IMR-90 (cell line): ENCODE measurements at regions not wholly inside any gene's neighbourhood (a gene's known extent, or its start where the extent isn't known, plus 50 kb on each side); places are given as distances from the start of the nearest gene placed in this dataset.

Experiments
- ATAC-seq: fragments of 200-7000 bp; cut with Tn5 transposase; 2 replicates; pipeline ENCODE4 v1.9.1; 2020; ENCODE audit warnings: low read depth, mild to moderate bottlenecking, moderate library complexity
- BruUV-seq: library from RNA; stranded (reverse); fragments of 400-500 nt; replicated peaks from 2 replicates; lab custom pipeline; 2021; lab: Mats Ljungman, UMichigan
- CTCF ChIA-PET: fragments of 300-600 bp; formaldehyde crosslinking; extraction: SDS; loops from one replicate; lab custom pipeline; 2021; ENCODE audit warnings: antibody characterized with exemption; lab: Yijun Ruan, JAX
- POLR2A ChIA-PET: fragments of 300-600 bp; sonication (Branson Sonifier 250); formaldehyde crosslinking; loops from one replicate; lab custom pipeline; 2022; ENCODE audit warnings: antibody characterized with exemption; ENCODE audit not compliant: unreplicated experiment; lab: Charles Lee
- DNase-seq: peaks from one replicate; pipeline ENCODE4 v3.0.0; 2013
- H2AFZ ChIP-seq: replicated peaks from 2 replicates; pipeline ENCODE3; 2013; ENCODE audit warnings: low read length, mild to moderate bottlenecking; ENCODE audit not compliant: poor library complexity
- H2AK5ac ChIP-seq: 2 replicates; pipeline ENCODE4 v1.6.1; 2013; ENCODE audit warnings: low read depth, low read length, inconsistent platforms
- H2AK9ac ChIP-seq: replicated peaks from 2 replicates; pipeline ENCODE3; 2013; ENCODE audit warnings: mild to moderate bottlenecking, low read depth, low read length, moderate library complexity; ENCODE audit not compliant: poor library complexity
- H2BK120ac ChIP-seq: 2 replicates; pipeline ENCODE4 v1.6.1; 2013; ENCODE audit warnings: low read depth, low read length, inconsistent platforms
- H2BK15ac ChIP-seq: 3 replicates; pipeline ENCODE4 v1.6.1; 2013; ENCODE audit warnings: low read depth, low read length, inconsistent platforms
- H2BK20ac ChIP-seq: 2 replicates; pipeline ENCODE4 v1.6.1; 2013; ENCODE audit warnings: low read depth, mild to moderate bottlenecking, inconsistent platforms, low read length, moderate library complexity
- H2BK5ac ChIP-seq: 2 replicates; pipeline ENCODE4 v1.6.1; 2013; ENCODE audit warnings: mild to moderate bottlenecking, low read depth, low read length, inconsistent platforms; ENCODE audit not compliant: poor library complexity, severe bottlenecking
- H3K14ac ChIP-seq: replicated peaks from 2 replicates; pipeline ENCODE4 v1.6.1; 2013; ENCODE audit warnings: low read depth, low read length, inconsistent platforms
- H3K18ac ChIP-seq: 2 replicates; pipeline ENCODE4 v1.6.1; 2013; ENCODE audit warnings: low read depth, low read length, control low read depth
- H3K23ac ChIP-seq: 2 replicates; pipeline ENCODE4 v1.6.1; 2013; ENCODE audit warnings: low read depth, low read length, inconsistent platforms
- H3K27ac ChIP-seq: 2 replicates; pipeline ENCODE4 v1.5.1; 2013; ENCODE audit warnings: mild to moderate bottlenecking, control low read depth, low read length; ENCODE audit not compliant: insufficient read depth
- H3K27me3 ChIP-seq: 2 replicates; pipeline ENCODE4 v1.6.1; 2013; ENCODE audit warnings: low read length; ENCODE audit not compliant: control insufficient read depth, insufficient read depth
- H3K36me3 ChIP-seq: 2 replicates; pipeline ENCODE4 v1.6.1; 2013; ENCODE audit warnings: low read length, mixed read lengths; ENCODE audit not compliant: control insufficient read depth, insufficient read depth
- H3K4ac ChIP-seq: 2 replicates; pipeline ENCODE4 v1.6.1; 2013; ENCODE audit warnings: low read depth, low read length, inconsistent platforms
- H3K4me1 ChIP-seq: 2 replicates; pipeline ENCODE4 v1.6.1; 2013; ENCODE audit warnings: low read length, mixed read lengths; ENCODE audit not compliant: control insufficient read depth, insufficient read depth
- H3K4me2 ChIP-seq: 2 replicates; pipeline ENCODE4 v1.6.1; 2013; ENCODE audit warnings: low read depth, mild to moderate bottlenecking, control low read depth, low read length, moderate library complexity
- H3K4me3 ChIP-seq: 2 replicates; pipeline ENCODE4 v1.5.1; 2013; ENCODE audit warnings: low read depth, mild to moderate bottlenecking, control low read depth, low read length, moderate library complexity; ENCODE audit not compliant: insufficient read depth
- H3K56ac ChIP-seq: 2 replicates; pipeline ENCODE4 v1.6.1; 2013; ENCODE audit warnings: low read length, inconsistent platforms; ENCODE audit not compliant: insufficient read depth; ENCODE audit errors: extremely low read depth
- H3K79me1 ChIP-seq, 2 experiments: 2 replicates each; pipeline ENCODE4 v1.6.1; 2013; ENCODE audit warnings: low read length in 2 of 2, inconsistent platforms in 1 of 2, low read depth in 1 of 2
- H3K9ac ChIP-seq: 2 replicates; pipeline ENCODE4 v1.6.1; 2013; ENCODE audit warnings: low read depth, low read length, control low read depth
- H3K9me1 ChIP-seq: 2 replicates; pipeline ENCODE4 v1.6.1; 2013; ENCODE audit warnings: low read length, inconsistent platforms; ENCODE audit not compliant: insufficient read depth
- H3K9me3 ChIP-seq: 2 replicates; pipeline ENCODE4 v1.6.1; 2013; ENCODE audit warnings: low read length; ENCODE audit not compliant: control insufficient read depth, insufficient read depth
- H4K20me1 ChIP-seq: 2 replicates; pipeline ENCODE4 v1.6.1; 2013; ENCODE audit warnings: low read length, inconsistent platforms; ENCODE audit not compliant: insufficient read depth
- H4K5ac ChIP-seq: 2 replicates; pipeline ENCODE4 v1.6.1; 2013; ENCODE audit warnings: mild to moderate bottlenecking, low read depth, low read length, control low read depth
- H4K8ac ChIP-seq, 2 experiments: 2 replicates each; pipeline ENCODE4 v1.6.1; 2013; ENCODE audit warnings: low read depth in 2 of 2, low read length in 2 of 2, control low read depth in 1 of 2, inconsistent platforms in 1 of 2
- H4K91ac ChIP-seq: 2 replicates; pipeline ENCODE4 v1.6.1; 2013; ENCODE audit warnings: low read depth, low read length, inconsistent platforms; ENCODE audit not compliant: insufficient read depth
- MAFK ChIP-seq: IDR thresholded peaks from 2 replicates; pipeline ENCODE4 v1.6.1; 2012; ENCODE audit warnings: low read depth, low read length, improper control_type of control experiment
- RAD21 ChIP-seq: IDR thresholded peaks from 2 replicates; pipeline ENCODE4 v1.6.1; 2012; ENCODE audit warnings: low read length, improper control_type of control experiment
- RFX5 ChIP-seq: IDR thresholded peaks from 2 replicates; pipeline ENCODE4 v1.8.0; 2012; ENCODE audit warnings: low read depth, mild to moderate bottlenecking, low read length, moderate library complexity
- WGBS, 2 experiments: methylation state at CpG; one replicate each; pipeline versions ENCODE4 v1.1.5 to v1.1.7; 2013; ENCODE audit warnings: missing lambda C conversion rate in 2 of 2; ENCODE audit not compliant: insufficient read length in 1 of 2; ENCODE audit errors: extremely low coverage in 2 of 2; 5-methylcytosine and 5-hydroxymethylcytosine counted together
- dilution Hi-C: fragments of 300-500 bp; cut with HindIII; formaldehyde crosslinking; loops from one replicate; pipeline ENCODE4 v1.14.3; 2018; ENCODE audit warnings: low sequenced_read_pairs; ENCODE audit not compliant: unreplicated experiment
- in situ Hi-C: fragments of 300-500 bp; cut with MboI; formaldehyde crosslinking; loops from 3 replicates; pipeline ENCODE4 v1.14.3; 2019; ENCODE audit warnings: low sequenced_read_pairs, inconsistent platforms, mixed read lengths
- intact Hi-C: fragments of 100-400 bp; cut with micrococcal nuclease; formaldehyde crosslinking; loops from 2 replicates; pipeline ENCODE4 v1.10.0; 2022

GRCh38 chr9:103427696-103428095, 432.6 kb downstream of the CYLC2 start:
- no peak overlapping the region for H3K56ac ChIP-seq
- no peak overlapping the region for H2BK5ac ChIP-seq
- no peak overlapping the region for H3K27ac ChIP-seq
- no CpG with 5 or more reads among the region's 4 CpGs for WGBS, 2 experiments
- H3K4me2 ChIP-seq, result no peak overlapping the region
- H2BK20ac ChIP-seq, result no peak overlapping the region
- H3K4me3 ChIP-seq, result no peak overlapping the region
- no peak overlapping the region for H4K8ac ChIP-seq
- H3K27me3 ChIP-seq, result no peaks in the 10 kb centered on the region
- H3K9me1 ChIP-seq, result no peaks in the 10 kb centered on the region
- H4K20me1 ChIP-seq, result no peaks in the 10 kb centered on the region
- H2AFZ ChIP-seq, result no peak overlapping the region
- in situ Hi-C loops (no loop called here), dilution Hi-C loops (no loop called here), intact Hi-C loops (no loop called here)
- POLR2A ChIA-PET, result no interaction called here
- peaks cover 3% of the 10 kb centered on the region; the same call in 1 of the 2 replicates for H3K9me3 ChIP-seq
- H3K9ac ChIP-seq, result no peak overlapping the region
- ATAC-seq, result no peak
- DNase-seq, result no peak
- no peaks in the 10 kb centered on the region for H3K4me1 ChIP-seq
- H3K14ac ChIP-seq, result no peak overlapping the region
- H4K5ac ChIP-seq, result no peak overlapping the region
- H2BK15ac ChIP-seq, result no peak overlapping the region
- H3K79me1 ChIP-seq, result no peaks in the 10 kb centered on the region
- H2AK9ac ChIP-seq, result no peak overlapping the region
- no peak overlapping the region for H4K91ac ChIP-seq
- H3K36me3 ChIP-seq, result no peaks in the 10 kb centered on the region
- H3K18ac ChIP-seq, result no peak overlapping the region
- TF ChIP-seq RAD21, result no peak
- no peak for TF ChIP-seq MAFK
- no peak for TF ChIP-seq RFX5
- CTCF ChIA-PET, result no interaction called here
- BruUV-seq, result no TSS peak
- no peak overlapping the region for H2AK5ac ChIP-seq
- no peak overlapping the region for H2BK120ac ChIP-seq
- no peak overlapping the region for H3K23ac ChIP-seq
- no peak overlapping the region for H3K4ac ChIP-seq
